GM12878 (cell line): ENCODE measurements at regions not wholly inside any gene's neighbourhood (a gene's known extent, or its start where the extent isn't known, plus 50 kb on each side); places are given as distances from the start of the nearest gene placed in this dataset.

ENCODE experiments used
- ATAC-seq: fragments of 200-7000 bp; cut with Tn5 transposase; 3 replicates; pipeline ENCODE4 v1.9.1; 2020; ENCODE audit warnings: mild to moderate bottlenecking, moderate library complexity
- BruUV-seq: library from RNA; stranded (reverse); fragments of 400-500 nt; replicated peaks from 2 replicates; lab custom pipeline; 2021; lab: Mats Ljungman, UMichigan
- CTCF ChIA-PET: fragments of 300-600 bp; sonication (Branson Sonifier 250); formaldehyde crosslinking; extraction: SDS; loops from one replicate; lab custom pipeline; 2021; ENCODE audit warnings: inconsistent platforms; lab: Yijun Ruan, JAX
- POLR2A ChIA-PET: fragments of 350-600 bp; formaldehyde crosslinking; extraction: SDS; loops from one replicate; lab custom pipeline; 2021; ENCODE audit warnings: inconsistent platforms; lab: Charles Lee
- RAD21 ChIA-PET: fragments of 300-600 bp; sonication (Branson Sonifier 250); formaldehyde crosslinking; loops from one replicate; lab custom pipeline; 2023; ENCODE audit warnings: antibody characterized with exemption; ENCODE audit not compliant: unreplicated experiment; lab: Charles Lee
- SMC1A ChIA-PET: fragments of 300-600 bp; sonication (Branson Sonifier 250); formaldehyde crosslinking; loops from one replicate; lab custom pipeline; 2023; ENCODE audit not compliant: unreplicated experiment, uncharacterized antibody; lab: Charles Lee
- DNase-seq: peaks from one replicate; pipeline ENCODE4 v3.0.0-alpha.2; 2011; ENCODE audit warnings: low read depth, low spot score
- FAIRE-seq: peaks from 3 replicates; lab custom pipeline; 2011; peaks lifted over from hg19 to GRCh38; lab: Jason Lieb, UNC
- H2AFZ ChIP-seq: 2 replicates; pipeline ENCODE4 v1.6.0; 2011; ENCODE audit warnings: low read depth, low read length, control low read depth; ENCODE audit not compliant: control insufficient read depth
- H3K27ac ChIP-seq: 2 replicates; pipeline ENCODE4 v1.5.1; 2011; ENCODE audit warnings: control low read depth; ENCODE audit not compliant: control insufficient read depth, insufficient read depth
- H3K27me3 ChIP-seq, 2 experiments: replicated peaks in 1 of 2; 2 replicates each; pipeline versions ENCODE4 v1.6.0 to v1.6.1; 2011; ENCODE audit warnings: low read length in 1 of 2; ENCODE audit not compliant: control insufficient read depth in 2 of 2, insufficient read depth in 2 of 2
- H3K36me3 ChIP-seq, 2 experiments: 2 replicates each; pipeline ENCODE4 v1.5.1; 2011; ENCODE audit warnings: low read length in 1 of 2; ENCODE audit not compliant: control insufficient read depth in 2 of 2, insufficient read depth in 2 of 2
- H3K4me1 ChIP-seq: 2 replicates; pipeline ENCODE4 v1.6.1; 2011; ENCODE audit warnings: mild to moderate bottlenecking, low read length, moderate library complexity, mixed read lengths; ENCODE audit not compliant: control insufficient read depth, insufficient read depth
- H3K4me2 ChIP-seq: 2 replicates; pipeline ENCODE4 v1.6.0; 2011; ENCODE audit warnings: control low read depth; ENCODE audit not compliant: control insufficient read depth, insufficient read depth
- H3K4me3 ChIP-seq: fragments of 200-600 bp; sonication (generic); 2 replicates; pipeline ENCODE4 v1.5.1; 2016
- H3K79me2 ChIP-seq: 2 replicates; pipeline ENCODE4 v1.6.0; 2011; ENCODE audit warnings: low read length; ENCODE audit not compliant: control insufficient read depth, insufficient read depth
- H3K9ac ChIP-seq: 2 replicates; pipeline ENCODE4 v1.8.0; 2011; ENCODE audit warnings: low read length, control low read depth, mixed read lengths; ENCODE audit not compliant: control insufficient read depth, insufficient read depth
- H3K9me3 ChIP-seq: replicated peaks from 3 replicates; pipeline ENCODE4 v1.5.1; 2011; ENCODE audit warnings: mild to moderate bottlenecking, low read length; ENCODE audit not compliant: control insufficient read depth, insufficient read depth
- H4K20me1 ChIP-seq: 2 replicates; pipeline ENCODE4 v1.6.0; 2011; ENCODE audit not compliant: control insufficient read depth, insufficient read depth
- ATF7 ChIP-seq: fragments of 450-650 bp; IDR thresholded peaks from 2 replicates; pipeline ENCODE4 v1.6.1; 2016; ENCODE audit warnings: low read depth, mild to moderate bottlenecking
- BACH1 ChIP-seq: fragments of 450-650 bp; IDR thresholded peaks from 2 replicates; pipeline ENCODE4 v1.6.1; 2017; ENCODE audit warnings: mild to moderate bottlenecking, borderline replicate concordance
- ETV6 ChIP-seq, 2 experiments: fragments of 450-650 bp in 1 of 2; IDR thresholded peaks in 1 of 2; conservative IDR thresholded peaks in 1 of 2; 2 replicates each; pipeline ENCODE4 v1.6.1; 2014; ENCODE audit warnings: antibody characterized with exemption in 1 of 2, borderline replicate concordance in 1 of 2, low read depth in 1 of 2, mild to moderate bottlenecking in 1 of 2, moderate library complexity in 1 of 2
- FOS ChIP-seq: IDR thresholded peaks from 3 replicates; pipeline ENCODE4 v1.6.1; 2011; ENCODE audit warnings: borderline replicate concordance; ENCODE audit not compliant: insufficient read length; ENCODE audit errors: extremely low read depth
- HDAC2 ChIP-seq: fragments of 200-600 bp; sonication (generic); IDR thresholded peaks from 2 replicates; pipeline ENCODE4 v1.6.1; 2017
- HDGF ChIP-seq: fragments of 450-650 bp; IDR thresholded peaks from 2 replicates; pipeline ENCODE4 v1.6.1; 2016; ENCODE audit warnings: antibody characterized with exemption
- KLF5 ChIP-seq: fragments of 450-650 bp; IDR thresholded peaks from 2 replicates; pipeline ENCODE4 v1.6.1; 2014; ENCODE audit warnings: mild to moderate bottlenecking; ENCODE audit not compliant: partially characterized antibody
- SUPT20H ChIP-seq: IDR thresholded peaks from 2 replicates; pipeline ENCODE4 v1.6.1; 2011; ENCODE audit warnings: low read depth, mild to moderate bottlenecking, low read length, moderate library complexity, borderline replicate concordance; ENCODE audit not compliant: control insufficient read depth
- SUZ12 ChIP-seq: fragments of 200-600 bp; sonication (generic); IDR thresholded peaks from one replicate; pipeline ENCODE4 v1.6.1; 2018; ENCODE audit warnings: antibody characterized with exemption, mild to moderate bottlenecking; ENCODE audit not compliant: unreplicated experiment
- YBX1 ChIP-seq: fragments of 450-650 bp; IDR thresholded peaks from 2 replicates; pipeline ENCODE4 v1.6.1; 2016; ENCODE audit warnings: antibody characterized with exemption
- ZBTB33 ChIP-seq: fragments of 450-650 bp; IDR thresholded peaks from 2 replicates; pipeline ENCODE4 v1.6.1; 2017; ENCODE audit warnings: mild to moderate bottlenecking
- WGBS: methylation state at CpG from one replicate; pipeline ENCODE4 v1.1.6; 2016; ENCODE audit warnings: low lambda C conversion rate; ENCODE audit not compliant: insufficient replicate concordance, insufficient coverage; ENCODE audit errors: missing lambda C conversion rate; 5-methylcytosine and 5-hydroxymethylcytosine counted together
- in situ Hi-C: fragments of 300-500 bp; cut with MboI; formaldehyde crosslinking; loops from 9 replicates; pipeline ENCODE4 v1.14.3; 2018; ENCODE audit warnings: mixed read lengths
- intact Hi-C: fragments of 100-400 bp; cut with micrococcal nuclease; formaldehyde crosslinking; loops from one replicate; pipeline ENCODE4 v1.14.2; 2022; ENCODE audit not compliant: unreplicated experiment
- TF ChIP-seq, protein P1 (sequence below): IDR thresholded peaks from 2 replicates; pipeline ENCODE4 v1.6.1; 2011; ENCODE audit warnings: borderline replicate concordance, low read depth, mild to moderate bottlenecking, moderate library complexity, low read length; ENCODE audit not compliant: insufficient read depth, poor library complexity, severe bottlenecking
- TF ChIP-seq, protein P2 (sequence below), 3 experiments: IDR thresholded peaks in 2 of 3; conservative IDR thresholded peaks in 1 of 3; 2 replicates each; pipeline ENCODE4 v1.5.1; 2011; ENCODE audit warnings: low read depth in 3 of 3, low read length in 3 of 3, mild to moderate bottlenecking in 3 of 3, control low read depth in 2 of 3, moderate library complexity in 2 of 3, inconsistent platforms in 1 of 3, mixed read lengths in 1 of 3; ENCODE audit not compliant: control insufficient read depth in 2 of 3, insufficient read depth in 1 of 3; ENCODE audit errors: extremely low read depth in 1 of 3

DNA sequence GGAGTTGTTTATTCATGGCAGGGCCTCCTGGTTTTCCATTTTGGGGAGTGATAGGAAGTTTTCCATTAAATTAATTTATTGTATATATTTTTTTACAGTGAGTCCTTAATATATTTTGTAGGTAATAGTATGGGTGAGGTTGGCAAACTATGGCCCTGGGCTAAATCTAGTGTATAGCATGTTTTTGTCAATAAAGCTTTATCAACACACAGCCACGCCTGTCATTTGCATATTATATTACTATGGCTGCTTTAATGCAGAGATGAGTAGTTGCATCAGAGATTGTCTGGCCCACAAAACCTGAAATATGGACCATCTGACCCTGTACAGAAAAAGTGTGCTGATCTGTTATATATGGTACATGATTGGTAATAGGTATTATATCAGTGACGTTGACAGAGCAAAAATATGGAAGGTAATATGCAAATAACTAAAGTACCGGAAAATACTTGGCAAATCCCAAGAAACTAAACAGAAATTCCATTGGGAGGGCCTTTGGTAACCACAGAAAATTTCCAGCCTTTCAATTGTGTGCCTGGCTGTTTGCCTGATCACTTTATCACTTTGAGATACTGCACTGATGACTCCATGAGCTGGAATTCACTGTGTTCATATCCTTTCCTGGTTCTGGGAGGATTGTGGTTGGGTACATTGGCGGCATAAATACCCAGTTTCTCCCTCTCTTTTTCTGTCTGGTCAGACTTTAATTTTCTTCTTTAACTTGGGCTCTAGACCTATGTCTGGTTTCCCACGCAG is 61.7 kb upstream of the RFLNA start:
- POLR2A ChIA-PET: no interaction called here
- H4K20me1 ChIP-seq: no peaks in the 10 kb centered on the region
- intact Hi-C loops: no loop called here
- SMC1A ChIA-PET: no interaction called here
- H3K27me3 ChIP-seq: no peaks in the 10 kb centered on the region
- BruUV-seq: no TSS peak
- RAD21 ChIA-PET: no interaction called here
- no peak overlapping the region for H3K9ac ChIP-seq
- no peak overlapping the region for H3K4me2 ChIP-seq
- FAIRE-seq (no peak), ATAC-seq (no peak), DNase-seq (no peak)
- TF ChIP-seq SUPT20H (no peak), BACH1 (no peak), FOS (no peak), SUZ12 (no peak), ZBTB33 (no peak), KLF5 (no peak), HDGF (no peak), YBX1 (no peak), ATF7 (no peak), HDAC2 (no peak), ETV6 (conservative IDR thresholded peaks at IDR 0.05 in 1 of 2, IDR thresholded peaks at IDR 0.05 in 1 of 2; ENCODE audit: borderline replicate concordance in 1 of 2, low read depth in 1 of 2) (no peak)
- TF ChIP-seq, protein P1, sequence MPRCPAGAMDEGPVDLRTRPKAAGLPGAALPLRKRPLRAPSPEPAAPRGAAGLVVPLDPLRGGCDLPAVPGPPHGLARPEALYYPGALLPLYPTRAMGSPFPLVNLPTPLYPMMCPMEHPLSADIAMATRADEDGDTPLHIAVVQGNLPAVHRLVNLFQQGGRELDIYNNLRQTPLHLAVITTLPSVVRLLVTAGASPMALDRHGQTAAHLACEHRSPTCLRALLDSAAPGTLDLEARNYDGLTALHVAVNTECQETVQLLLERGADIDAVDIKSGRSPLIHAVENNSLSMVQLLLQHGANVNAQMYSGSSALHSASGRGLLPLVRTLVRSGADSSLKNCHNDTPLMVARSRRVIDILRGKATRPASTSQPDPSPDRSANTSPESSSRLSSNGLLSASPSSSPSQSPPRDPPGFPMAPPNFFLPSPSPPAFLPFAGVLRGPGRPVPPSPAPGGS: no peak
- TF ChIP-seq, protein P2, sequence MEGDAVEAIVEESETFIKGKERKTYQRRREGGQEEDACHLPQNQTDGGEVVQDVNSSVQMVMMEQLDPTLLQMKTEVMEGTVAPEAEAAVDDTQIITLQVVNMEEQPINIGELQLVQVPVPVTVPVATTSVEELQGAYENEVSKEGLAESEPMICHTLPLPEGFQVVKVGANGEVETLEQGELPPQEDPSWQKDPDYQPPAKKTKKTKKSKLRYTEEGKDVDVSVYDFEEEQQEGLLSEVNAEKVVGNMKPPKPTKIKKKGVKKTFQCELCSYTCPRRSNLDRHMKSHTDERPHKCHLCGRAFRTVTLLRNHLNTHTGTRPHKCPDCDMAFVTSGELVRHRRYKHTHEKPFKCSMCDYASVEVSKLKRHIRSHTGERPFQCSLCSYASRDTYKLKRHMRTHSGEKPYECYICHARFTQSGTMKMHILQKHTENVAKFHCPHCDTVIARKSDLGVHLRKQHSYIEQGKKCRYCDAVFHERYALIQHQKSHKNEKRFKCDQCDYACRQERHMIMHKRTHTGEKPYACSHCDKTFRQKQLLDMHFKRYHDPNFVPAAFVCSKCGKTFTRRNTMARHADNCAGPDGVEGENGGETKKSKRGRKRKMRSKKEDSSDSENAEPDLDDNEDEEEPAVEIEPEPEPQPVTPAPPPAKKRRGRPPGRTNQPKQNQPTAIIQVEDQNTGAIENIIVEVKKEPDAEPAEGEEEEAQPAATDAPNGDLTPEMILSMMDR (IDR thresholded peaks at IDR 0.05 in 2 of 3, conservative IDR thresholded peaks at IDR 0.05 in 1 of 3; ENCODE audit: control insufficient read depth in 2 of 3, extremely low read depth in 1 of 3, insufficient read depth in 1 of 3, low read depth in 3 of 3, low read length in 3 of 3): no peak
- H3K9me3 ChIP-seq: no peaks in the 10 kb centered on the region; the same call in 2 of the 3 replicates
- CTCF ChIA-PET: no interaction called here
- in situ Hi-C loops: no loop called here
- WGBS: 22% methylated on average over 5 of the region's 5 CpGs
- H3K36me3 ChIP-seq: no peaks in the 10 kb centered on the region
- no peak overlapping the region for H2AFZ ChIP-seq
- H3K4me1 ChIP-seq: no peaks in the 10 kb centered on the region
- H3K27ac ChIP-seq: no peak overlapping the region
- H3K79me2 ChIP-seq: no peaks in the 10 kb centered on the region
- no peak overlapping the region for H3K4me3 ChIP-seq
